Ascending aorta (tissue), 2 donors: ENCODE measurements at regions not wholly inside any gene's neighbourhood (a gene's known extent, or its start where the extent isn't known, plus 50 kb on each side); places are given as distances from the start of the nearest gene placed in this dataset.

Experiments
- DNase-seq, 2 donors: peaks; one replicate each; pipeline ENCODE4 v3.0.0-alpha.2; 2019; ENCODE audit warnings: low spot score in 2 of 2
- H3K27ac ChIP-seq, 2 donors: fragments of 200-600 bp; sonication (generic); one replicate each; pipeline ENCODE4 v1.5.1; 2016 to 2017; ENCODE audit warnings: mild to moderate bottlenecking in 1 of 2
- H3K27me3 ChIP-seq: fragments of 200-600 bp; sonication (generic); one replicate; pipeline ENCODE4 v1.5.1; 2017
- H3K36me3 ChIP-seq, 2 donors: fragments of 200-600 bp; sonication (generic); one replicate each; pipeline ENCODE4 v1.5.1; 2016
- H3K4me1 ChIP-seq, 2 donors: fragments of 200-600 bp; sonication (generic); one replicate each; pipeline ENCODE4 v1.5.1; 2016 to 2017; ENCODE audit warnings: mild to moderate bottlenecking in 1 of 2
- H3K4me3 ChIP-seq, 2 donors: fragments of 200-600 bp; sonication (generic); one replicate each; pipeline ENCODE4 v1.5.1; 2016 to 2017; ENCODE audit warnings: mild to moderate bottlenecking in 1 of 2
- H3K9me3 ChIP-seq, 2 donors: fragments of 200-600 bp; sonication (generic); one replicate each; pipeline ENCODE4 v1.5.1; 2016
- intact Hi-C: fragments of 100-400 bp; cut with DNase I; formaldehyde crosslinking; loops from one replicate; pipeline ENCODE4 v1.15.1; 2023
- TF ChIP-seq, protein P1 (sequence below), 3 experiments: fragments of 200-600 bp in 2 of 3; fragments of 450-650 bp in 1 of 3; sonication (generic) in 2 of 3; IDR thresholded peaks; one replicate each; pipeline ENCODE4 v1.5.1; 2016 to 2019; ENCODE audit warnings: antibody characterized with exemption in 3 of 3, mild to moderate bottlenecking in 1 of 3, moderate library complexity in 1 of 3

GRCh38 chr9:135183528-135184180 is 96.2 kb downstream of the OLFM1 start:
- Histone ChIP-seq H3K4me3 (no peak overlapping the region), H3K27me3 (no peaks in the 10 kb centered on the region), H3K4me1 (no peaks in the 10 kb centered on the region), H3K36me3 (no peaks in the 10 kb centered on the region), H3K9me3 (no peaks in the 10 kb centered on the region), H3K27ac (no peak overlapping the region)
- DNase-seq, result no peak
- intact Hi-C loops, result no loop called here
- TF ChIP-seq, protein P1, sequence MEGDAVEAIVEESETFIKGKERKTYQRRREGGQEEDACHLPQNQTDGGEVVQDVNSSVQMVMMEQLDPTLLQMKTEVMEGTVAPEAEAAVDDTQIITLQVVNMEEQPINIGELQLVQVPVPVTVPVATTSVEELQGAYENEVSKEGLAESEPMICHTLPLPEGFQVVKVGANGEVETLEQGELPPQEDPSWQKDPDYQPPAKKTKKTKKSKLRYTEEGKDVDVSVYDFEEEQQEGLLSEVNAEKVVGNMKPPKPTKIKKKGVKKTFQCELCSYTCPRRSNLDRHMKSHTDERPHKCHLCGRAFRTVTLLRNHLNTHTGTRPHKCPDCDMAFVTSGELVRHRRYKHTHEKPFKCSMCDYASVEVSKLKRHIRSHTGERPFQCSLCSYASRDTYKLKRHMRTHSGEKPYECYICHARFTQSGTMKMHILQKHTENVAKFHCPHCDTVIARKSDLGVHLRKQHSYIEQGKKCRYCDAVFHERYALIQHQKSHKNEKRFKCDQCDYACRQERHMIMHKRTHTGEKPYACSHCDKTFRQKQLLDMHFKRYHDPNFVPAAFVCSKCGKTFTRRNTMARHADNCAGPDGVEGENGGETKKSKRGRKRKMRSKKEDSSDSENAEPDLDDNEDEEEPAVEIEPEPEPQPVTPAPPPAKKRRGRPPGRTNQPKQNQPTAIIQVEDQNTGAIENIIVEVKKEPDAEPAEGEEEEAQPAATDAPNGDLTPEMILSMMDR (IDR thresholded peaks at IDR 0.05), result no peak

- intact Hi-C loops, result no loop called here
- H3K36me3 ChIP-seq, result no peaks in the 10 kb centered on the region
- H3K27ac ChIP-seq, result no peak overlapping the region
- no peak overlapping the region for H3K4me3 ChIP-seq
- DNase-seq, result no peak
- no peaks in the 10 kb centered on the region for H3K4me1 ChIP-seq
- no peaks in the 10 kb centered on the region for H3K9me3 ChIP-seq
- H3K27me3 ChIP-seq, result no peaks in the 10 kb centered on the region
- TF ChIP-seq, protein P1 (IDR thresholded peaks at IDR 0.05), result no peak
Measured at GRCh38 chr9:135184181-135185053, 96.9 kb downstream of the OLFM1 start.

DNA sequence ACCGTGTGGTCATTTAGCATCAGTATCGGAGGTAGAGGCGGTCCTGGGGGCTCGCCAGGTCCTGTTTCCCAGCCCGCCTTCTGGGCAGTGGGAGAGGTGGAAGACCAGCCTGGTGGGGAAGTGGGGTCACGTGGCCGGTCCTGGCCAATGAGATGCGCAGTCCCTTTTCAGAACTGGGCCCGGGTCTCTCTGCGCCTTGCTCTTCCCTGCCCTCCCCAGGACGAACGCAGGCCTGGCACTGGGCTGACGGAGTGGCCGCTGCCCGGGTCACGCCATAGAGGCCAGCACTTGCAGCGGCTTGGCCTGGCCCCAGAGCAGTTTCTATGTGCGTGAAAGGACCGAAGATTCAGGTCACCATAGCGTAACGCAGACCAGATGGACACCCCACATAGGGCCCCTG is 97.6 kb downstream of the OLFM1 start:
- Histone ChIP-seq H3K27me3 (no peaks in the 10 kb centered on the region), H3K4me3 (no peak overlapping the region), H3K27ac (no peak overlapping the region), H3K9me3 (no peaks in the 10 kb centered on the region), H3K36me3 (no peaks in the 10 kb centered on the region), H3K4me1 (no peaks in the 10 kb centered on the region)
- intact Hi-C loops, result no loop called here
- TF ChIP-seq, protein P1 (IDR thresholded peaks at IDR 0.05), result no peak
- no peak for DNase-seq

- DNase-seq, result no peak
- H3K27ac ChIP-seq, result no peak overlapping the region
- TF ChIP-seq, protein P1 (IDR thresholded peaks at IDR 0.05), result no peak
- intact Hi-C loops, result no loop called here
- no peaks in the 10 kb centered on the region for H3K36me3 ChIP-seq
- H3K27me3 ChIP-seq, result no peaks in the 10 kb centered on the region
- no peaks in the 10 kb centered on the region for H3K9me3 ChIP-seq
- H3K4me3 ChIP-seq, result no peak overlapping the region
- H3K4me1 ChIP-seq, result no peaks in the 10 kb centered on the region
Measured at GRCh38 chr9:135186248-135187164, 99.0 kb downstream of the OLFM1 start.

GRCh38 chr9:135187365-135187764 is 99.9 kb downstream of the OLFM1 start:
- DNase-seq, result no peak
- no peak overlapping the region for H3K27ac ChIP-seq
- no peaks in the 10 kb centered on the region for H3K27me3 ChIP-seq
- H3K4me1 ChIP-seq, result no peaks in the 10 kb centered on the region
- TF ChIP-seq, protein P1 (IDR thresholded peaks at IDR 0.05), result no peak
- intact Hi-C loops, result no loop called here
- H3K36me3 ChIP-seq, result no peaks in the 10 kb centered on the region
- no peaks in the 10 kb centered on the region for H3K9me3 ChIP-seq
- no peak overlapping the region for H3K4me3 ChIP-seq
